NCI-H128 (cell line): ENCODE measurements at regions not wholly inside any gene's neighbourhood (a gene's known extent, or its start where the extent isn't known, plus 50 kb on each side); places are given as distances from the start of the nearest gene placed in this dataset.
"Not testable (repeated sequence)": the region's sequence is repeated elsewhere in the genome, so short reads cannot be mapped to it uniquely, and the experiment has no call there.

Experiments used
- DNase-seq: peaks from one replicate; lab custom pipeline; 2025; ENCODE audit not compliant: unreplicated experiment; lab: John Stamatoyannopoulos, UW

DNA sequence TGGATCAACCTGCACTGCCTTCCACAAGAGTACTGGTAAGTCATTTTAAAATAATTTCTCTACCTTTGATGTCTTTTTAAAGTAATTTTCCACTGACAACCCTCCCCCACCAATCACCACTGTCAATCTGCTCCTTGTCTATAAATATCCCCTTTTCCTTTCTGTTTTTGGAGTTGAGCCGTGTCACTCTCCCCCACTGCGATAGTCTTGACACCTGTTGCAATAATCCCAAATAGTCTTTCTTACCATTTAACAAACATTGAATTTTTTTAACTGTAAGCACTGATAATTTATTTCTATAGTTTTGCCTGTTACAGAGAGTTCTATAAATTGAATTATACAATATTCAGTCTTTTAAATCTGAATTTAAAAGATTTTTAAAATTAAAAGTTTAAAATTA, 420.9 kb downstream of the COL11A1 start:
- DNase-seq = no peak

GRCh38 chr1:102661481-102661880, 446.8 kb downstream of the COL11A1 start:
- no peak for DNase-seq

GRCh38 chr1:102659876-102660483, 448.3 kb downstream of the COL11A1 start:
- not testable (repeated sequence) for DNase-seq

GRCh38 chr1:102655034-102655433, 453.3 kb downstream of the COL11A1 start:
- no peak for DNase-seq

DNA sequence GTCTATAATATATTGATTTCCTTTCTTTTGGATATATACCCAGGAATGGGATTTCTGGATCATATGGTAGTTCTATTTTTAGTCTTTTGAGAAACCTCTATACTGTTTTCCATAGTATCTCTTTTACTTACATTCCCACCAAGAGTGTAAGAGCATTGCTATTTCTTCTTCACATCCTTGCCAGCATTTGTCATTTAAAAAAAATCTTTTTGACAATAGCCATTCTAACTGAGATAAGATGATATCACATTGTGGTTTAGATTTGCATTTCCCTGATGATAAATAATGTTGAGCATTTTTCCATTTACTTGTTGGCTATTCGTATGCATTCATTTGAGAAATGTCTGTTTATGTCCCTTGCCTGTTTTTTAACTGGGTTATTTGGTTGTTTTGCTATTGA, 467.4 kb downstream of the COL11A1 start:
- no peak for DNase-seq

DNA sequence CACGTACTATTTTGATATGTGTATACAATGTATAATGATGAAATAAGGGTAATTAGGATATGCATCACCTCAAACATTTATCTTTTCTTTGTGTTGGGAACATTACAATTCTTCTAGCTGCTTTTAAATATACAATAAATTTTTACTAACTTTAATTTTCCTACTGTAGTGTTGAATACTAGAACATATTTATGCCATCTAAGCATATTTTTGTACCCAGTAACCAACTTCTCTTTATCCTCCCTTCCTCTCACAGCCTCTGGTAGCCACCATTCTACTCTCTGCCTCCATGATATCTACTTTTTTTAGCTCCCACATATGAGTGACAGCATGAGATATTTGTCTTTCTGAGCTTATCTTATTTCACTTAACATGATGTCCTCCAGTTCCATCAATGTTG, 468.0 kb downstream of the COL11A1 start:
- DNase-seq = no peak

- DNase-seq = no peak
Observed at GRCh38 chr1:102631691-102632090, 476.6 kb downstream of the COL11A1 start.

GRCh38 chr1:102630041-102630440, 478.3 kb downstream of the COL11A1 start:
- DNase-seq = no peak

DNA sequence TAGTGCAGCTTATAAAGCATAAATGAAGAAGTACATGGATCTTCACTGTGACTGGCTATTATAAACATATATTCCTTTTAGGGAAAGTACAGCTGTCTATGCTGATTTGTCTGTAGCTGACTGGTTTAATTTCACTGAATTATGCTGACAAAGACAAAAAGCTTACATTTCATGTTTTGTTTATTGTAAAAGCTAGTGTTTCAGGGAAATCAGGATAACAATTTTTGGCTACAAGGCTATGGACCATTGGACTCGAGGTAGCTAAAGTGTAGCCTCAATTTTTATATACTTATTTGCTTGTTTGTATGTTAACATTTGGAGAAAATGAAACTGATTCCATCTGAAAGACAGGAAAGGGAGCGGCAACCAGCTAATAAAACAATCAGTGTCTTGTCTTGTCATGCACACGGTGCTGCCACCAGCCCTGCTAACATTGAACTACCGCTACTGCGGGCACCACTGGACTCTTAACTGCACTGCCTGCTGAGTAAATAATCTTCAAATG, 480.2 kb downstream of the COL11A1 start:
- no peak for DNase-seq

DNA sequence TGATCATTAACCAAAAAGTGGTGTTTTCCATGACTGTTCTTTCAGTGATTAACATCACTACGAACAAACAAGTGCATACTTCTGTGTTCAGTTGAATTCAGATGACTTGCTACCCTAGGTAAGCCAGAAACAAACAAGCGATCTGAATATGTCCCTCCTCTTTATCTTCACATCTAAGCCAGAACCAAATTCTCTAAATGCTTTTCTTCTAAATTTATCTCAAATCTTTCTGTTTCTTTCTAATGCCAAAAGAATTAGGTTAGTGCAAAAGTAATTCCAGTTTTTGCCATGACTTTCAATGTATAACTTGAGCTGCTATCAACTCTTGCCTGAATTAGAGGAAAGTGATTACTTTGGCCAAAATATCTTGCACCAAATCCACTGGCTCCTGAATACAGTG, 481.2 kb downstream of the COL11A1 start:
- DNase-seq = no peak

DNA sequence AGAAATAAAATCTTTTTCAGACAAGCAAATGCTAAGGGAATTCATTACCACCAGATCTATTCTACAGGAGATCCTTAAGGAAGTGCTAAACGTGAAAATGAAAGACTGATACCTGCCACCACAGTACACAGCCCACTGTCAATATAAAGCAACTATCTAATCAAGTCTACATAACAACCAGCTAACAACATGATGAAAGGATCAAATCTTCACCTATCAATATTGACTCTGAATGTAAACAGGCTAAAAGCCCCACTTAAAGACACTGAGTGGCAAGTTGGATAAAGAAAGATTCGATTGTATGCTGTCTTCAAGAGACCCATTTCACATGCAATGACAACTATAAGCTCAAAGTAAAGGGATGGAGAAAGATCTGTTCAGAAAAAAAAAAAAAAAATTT, 492.4 kb downstream of the COL11A1 start:
- no peak for DNase-seq

DNA sequence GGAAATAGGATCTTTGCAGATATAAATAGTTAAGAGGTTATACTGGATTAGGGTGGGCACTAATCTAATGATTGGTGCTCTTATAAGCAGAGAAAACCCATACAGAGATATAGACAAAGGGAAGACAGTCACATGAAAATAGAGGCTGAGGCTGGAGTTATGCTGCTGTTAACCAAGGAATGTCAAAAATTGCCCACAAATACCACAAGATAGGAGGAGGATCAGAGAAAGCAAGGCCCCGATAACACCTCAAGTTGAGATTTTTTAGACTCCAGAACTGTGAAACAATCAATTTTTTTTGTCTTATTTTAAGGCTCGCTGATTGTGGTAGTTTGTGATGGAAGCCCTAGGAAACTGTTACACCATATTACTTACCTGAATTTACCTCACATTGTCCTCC, 513.2 kb downstream of the COL11A1 start:
- DNase-seq = no peak

GRCh38 chr1:102593276-102593675, 515.0 kb downstream of the COL11A1 start:
- no peak for DNase-seq

DNA sequence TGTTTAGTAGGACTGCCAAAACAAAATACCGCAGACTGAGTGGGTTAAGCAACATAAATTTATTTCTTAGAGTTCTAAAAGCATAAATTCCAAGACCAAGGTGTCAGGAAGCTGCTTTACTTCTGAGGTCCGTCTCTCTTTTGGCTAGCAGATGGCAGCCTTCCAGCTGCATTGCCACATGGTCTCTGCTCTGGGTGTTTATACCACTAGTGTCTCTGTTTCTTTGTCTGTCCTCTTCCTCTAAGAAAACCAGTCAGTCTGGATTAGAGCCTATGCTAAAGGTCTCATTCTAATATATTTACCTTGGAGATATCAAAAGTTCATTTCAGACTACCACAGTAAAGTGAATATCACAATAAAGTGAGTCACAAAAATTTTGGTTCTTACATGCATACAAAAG, 519.8 kb downstream of the COL11A1 start:
- no peak for DNase-seq

- DNase-seq = no peak
Observed at GRCh38 chr1:102586022-102586421, 522.3 kb downstream of the COL11A1 start.

DNA sequence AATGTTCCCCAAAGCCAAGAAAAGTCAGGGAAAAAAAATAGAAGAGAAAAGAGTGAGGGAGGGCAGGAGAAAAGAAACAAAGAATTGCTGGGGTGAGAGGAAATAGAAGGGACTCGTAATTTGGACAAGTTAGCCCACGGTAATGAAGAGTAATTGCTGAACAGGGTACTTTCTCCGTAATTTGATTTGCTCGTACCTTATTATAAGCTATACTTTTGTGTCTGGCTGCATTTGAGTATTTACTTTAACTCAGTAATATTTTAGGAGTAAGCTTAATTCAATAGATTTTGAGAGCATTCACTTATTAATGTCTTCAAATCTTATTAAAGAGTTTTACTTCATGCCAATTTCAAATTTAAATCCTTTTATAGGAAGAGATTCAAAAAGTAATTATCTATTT, 527.5 kb downstream of the COL11A1 start:
- DNase-seq = no peak

DNA sequence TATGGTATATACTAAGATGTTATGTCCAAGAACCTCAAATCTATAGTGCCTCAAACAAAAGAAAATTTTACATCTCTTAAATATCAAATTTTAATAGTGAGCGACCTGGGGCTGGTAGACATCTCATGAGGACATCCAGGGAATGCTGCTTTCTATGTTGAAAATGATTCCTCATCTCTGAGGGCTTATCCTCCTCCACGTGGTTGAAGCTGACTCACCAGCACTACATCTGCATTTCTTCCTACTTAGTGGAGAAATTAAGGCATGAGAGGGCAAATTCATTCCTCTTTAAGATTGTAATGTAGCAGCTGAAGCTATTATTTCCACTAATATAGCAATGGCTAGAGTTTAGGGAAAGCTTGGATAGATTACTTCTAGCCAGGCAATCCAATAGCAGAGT, 529.5 kb downstream of the COL11A1 start:
- no peak for DNase-seq

- no peak for DNase-seq
Observed at GRCh38 chr1:102572637-102573036, 535.7 kb downstream of the COL11A1 start.

- DNase-seq = no peak
Observed at GRCh38 chr1:102566182-102566581, 542.1 kb downstream of the COL11A1 start.

DNA sequence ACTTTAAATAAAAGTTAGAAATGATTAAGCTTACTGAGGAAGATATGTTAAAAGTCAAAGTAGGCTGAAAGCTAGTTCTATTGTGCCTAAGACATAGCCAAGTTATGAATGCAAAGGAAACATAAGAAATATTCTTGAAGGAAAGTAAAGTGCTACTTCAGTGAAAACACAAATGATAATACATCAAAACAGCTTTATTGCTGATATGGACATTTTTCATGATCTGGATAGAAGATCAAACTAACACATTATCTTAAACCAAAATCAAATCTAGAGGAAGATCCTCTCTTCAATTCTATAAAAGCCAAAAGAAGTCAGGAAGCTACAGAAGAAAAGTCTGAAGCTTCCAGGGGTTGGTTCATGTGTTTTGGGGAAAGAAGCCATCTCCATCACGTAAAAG, 545.9 kb downstream of the COL11A1 start:
- no peak for DNase-seq

DNA sequence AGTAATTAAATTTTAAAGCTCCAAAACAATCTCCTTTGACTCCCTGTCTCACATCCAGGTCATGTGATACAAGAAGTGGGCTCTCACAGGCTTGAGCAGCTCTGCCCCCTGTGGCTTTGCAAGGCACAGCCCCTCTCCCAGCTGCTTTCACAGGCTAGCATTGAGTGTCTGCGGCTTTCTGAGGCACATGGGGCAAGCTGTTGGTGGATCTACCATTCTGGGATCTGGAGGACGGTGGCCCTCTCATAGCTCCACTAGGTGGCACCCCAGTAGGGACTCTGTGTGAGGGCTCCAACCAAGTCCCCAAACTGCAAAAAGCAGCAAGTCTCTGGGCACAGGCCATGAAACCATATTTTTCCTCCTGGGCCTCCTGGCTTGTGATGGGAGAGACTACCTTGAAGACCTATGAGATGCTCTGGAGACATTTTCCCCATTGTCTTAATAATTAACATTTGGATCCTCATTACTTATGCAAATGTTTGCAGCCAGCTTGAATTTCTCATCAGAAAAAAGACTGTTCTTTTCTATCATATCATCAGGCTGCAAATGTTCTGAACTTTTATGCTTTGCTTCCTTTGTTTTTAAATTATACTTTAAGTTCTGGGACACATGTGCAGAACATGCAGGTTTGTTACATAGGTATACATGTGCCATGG, 554.1 kb upstream of the OLFM3 start:
- no peak for DNase-seq

DNA sequence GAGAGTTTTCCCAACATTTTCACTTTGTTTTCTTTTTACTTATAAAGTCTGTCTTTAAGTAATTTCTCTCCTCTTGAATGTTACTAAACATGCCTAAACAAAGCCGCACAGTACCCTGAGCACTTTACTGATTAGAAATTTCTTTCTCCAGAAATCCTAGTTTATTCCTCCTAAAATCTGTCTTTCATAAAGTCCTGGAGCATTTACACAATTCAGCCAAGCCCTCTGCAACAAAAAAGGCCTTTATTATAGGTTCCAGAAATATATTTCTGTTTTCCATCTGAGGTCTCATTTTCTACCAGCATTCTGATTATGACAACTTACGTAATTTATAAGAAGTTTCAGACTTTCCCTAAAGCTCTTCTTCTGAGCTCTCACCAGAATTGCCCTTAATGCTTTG, 549.5 kb upstream of the OLFM3 start:
- DNase-seq = no peak
